NCI-H2227 treated with DMSO at 0.1 percent for 48 hours (cell line): ENCODE measurements at regions not wholly inside any gene's neighbourhood (a gene's known extent, or its start where the extent isn't known, plus 50 kb on each side); places are given as distances from the start of the nearest gene placed in this dataset.
"Not testable (repeated sequence)": the region's sequence is repeated elsewhere in the genome, so short reads cannot be mapped to it uniquely, and the experiment has no call there.

Experiments
- DNase-seq: peaks from one replicate; lab custom pipeline; 2025; lab: John Stamatoyannopoulos, UW

GRCh38 chr1:149361310-149361709, 113.5 kb upstream of the NBPF19 start:
- DNase-seq, result not testable (repeated sequence)

GRCh38 chr1:149364188-149364981, 110.5 kb upstream of the NBPF19 start:
- not testable (repeated sequence) for DNase-seq

- DNase-seq, result not testable (repeated sequence)
These were observed 108.4 kb upstream of the NBPF19 start for GRCh38 chr1:149366402-149366801.

GRCh38 chr1:149367472-149368044, 107.3 kb upstream of the NBPF19 start:
- not testable (repeated sequence) for DNase-seq

- DNase-seq, result not testable (repeated sequence)
These were observed 106.5 kb upstream of the NBPF19 start for GRCh38 chr1:149368337-149368736.

- DNase-seq, result not testable (repeated sequence)
These were observed 105.8 kb upstream of the NBPF19 start for GRCh38 chr1:149369081-149369480.

GRCh38 chr1:149371955-149372354, 102.9 kb upstream of the NBPF19 start:
- not testable (repeated sequence) for DNase-seq

- DNase-seq, result not testable (repeated sequence)
These were observed 96.4 kb upstream of the NBPF19 start for GRCh38 chr1:149378462-149378861.

GRCh38 chr1:149390173-149390926, 84.5 kb upstream of the NBPF19 start:
- DNase-seq, result not testable (repeated sequence)

GRCh38 chr1:149390931-149391330, 83.9 kb upstream of the NBPF19 start:
- not testable (repeated sequence) for DNase-seq

GRCh38 chr1:149395802-149396201, 79.0 kb upstream of the NBPF19 start:
- DNase-seq, result not testable (repeated sequence)

- not testable (repeated sequence) for DNase-seq
These were observed 76.3 kb upstream of the NBPF19 start for GRCh38 chr1:149398527-149398926.

- DNase-seq, result not testable (repeated sequence)
These were observed 66.4 kb upstream of the NBPF19 start for GRCh38 chr1:149408404-149408803.

GRCh38 chr1:149415373-149415772, 59.5 kb upstream of the NBPF19 start:
- not testable (repeated sequence) for DNase-seq

- not testable (repeated sequence) for DNase-seq
These were observed 56.1 kb upstream of the NBPF19 start for GRCh38 chr1:149418782-149419181.

GRCh38 chr1:149423122-149423521, 51.7 kb upstream of the NBPF19 start:
- not testable (repeated sequence) for DNase-seq
